ENCODE measurements at regions not wholly inside any gene's neighbourhood (a gene's known extent, or its start where the extent isn't known, plus 50 kb on each side); places are given as distances from the start of the nearest gene placed in this dataset.

GRCh38 chr14:89613260-89614008 lies 196.4 kb upstream of the FOXN3 start:
- Histone ChIP-seq H3K9ac (ENCODE audit: low read length) (no peak overlapping the region), H3K9me2 (replicated peaks; ENCODE audit: insufficient read depth, low read length) (no peaks in the 10 kb centered on the region), H3K36me3 (ENCODE audit: low read length) (no peaks in the 10 kb centered on the region), H3K27ac (ENCODE audit: low read depth, low read length) (no peak overlapping the region), H3K9me3 (ENCODE audit: insufficient read depth, low read length) (no peaks in the 10 kb centered on the region), H3K79me2 (ENCODE audit: insufficient read depth, low read length) (no peaks in the 10 kb centered on the region; the same call in 1 of the 2 replicates), H2AFZ (ENCODE audit: low read depth, low read length, severe bottlenecking) (no peak overlapping the region), H4K20me1 (ENCODE audit: low read depth, low read length) (no peaks in the 10 kb centered on the region), H3K4me2 (ENCODE audit: low read depth, low read length, poor library complexity, severe bottlenecking) (no peak overlapping the region), H3K27me3 (ENCODE audit: low read length) (no peaks in the 10 kb centered on the region), H3F3A (ENCODE audit: insufficient read depth) (0 out of 2 replicates have a peak, but pooled peaks cover 5% of the 10 kb centered on the region), H3K4me3 (ENCODE audit: insufficient read depth, low read length, poor library complexity, severe bottlenecking) (no peak overlapping the region)
- no peak for TF ChIP-seq CTCF (IDR thresholded peaks at IDR 0.05; ENCODE audit: insufficient read depth, low read length, poor library complexity, severe bottlenecking)
- no peak for TF ChIP-seq EZH2phosphoT487 (conservative IDR thresholded peaks at IDR 0.05; ENCODE audit: low read length)

GRCh38 chr14:89609500-89610100 lies 192.6 kb upstream of the FOXN3 start:
- Histone ChIP-seq H3K9me2 (replicated peaks; ENCODE audit: insufficient read depth, low read length) (no peaks in the 10 kb centered on the region), H2AFZ (ENCODE audit: low read depth, low read length, severe bottlenecking) (no peak overlapping the region), H3K36me3 (ENCODE audit: low read length) (0 out of 2 replicates have a peak, but pooled peaks cover 3% of the 10 kb centered on the region), H4K20me1 (ENCODE audit: low read depth, low read length) (no peaks in the 10 kb centered on the region), H3K4me3 (ENCODE audit: insufficient read depth, low read length, poor library complexity, severe bottlenecking) (no peak overlapping the region), H3K27ac (ENCODE audit: low read depth, low read length) (no peak overlapping the region), H3K9ac (ENCODE audit: low read length) (no peak overlapping the region), H3K9me3 (ENCODE audit: insufficient read depth, low read length) (peaks cover 5% of the 10 kb centered on the region; the same call in 1 of the 2 replicates), H3K4me2 (ENCODE audit: low read depth, low read length, poor library complexity, severe bottlenecking) (no peak overlapping the region), H3F3A (ENCODE audit: insufficient read depth) (no peaks in the 10 kb centered on the region), H3K27me3 (ENCODE audit: low read length) (no peaks in the 10 kb centered on the region), H3K79me2 (ENCODE audit: insufficient read depth, low read length) (no peaks in the 10 kb centered on the region; the same call in 1 of the 2 replicates)
- TF ChIP-seq CTCF (IDR thresholded peaks at IDR 0.05; ENCODE audit: insufficient read depth, low read length, poor library complexity, severe bottlenecking), result no peak
- TF ChIP-seq EZH2phosphoT487 (conservative IDR thresholded peaks at IDR 0.05; ENCODE audit: low read length), result no peak

GRCh38 chr14:89607453-89607852 lies 190.4 kb upstream of the FOXN3 start:
- Histone ChIP-seq H3K27me3 (ENCODE audit: low read length) (no peaks in the 10 kb centered on the region), H3K4me3 (ENCODE audit: insufficient read depth, low read length, poor library complexity, severe bottlenecking) (no peak overlapping the region), H3K4me2 (ENCODE audit: low read depth, low read length, poor library complexity, severe bottlenecking) (no peak overlapping the region), H3F3A (ENCODE audit: insufficient read depth) (no peaks in the 10 kb centered on the region), H3K9ac (ENCODE audit: low read length) (no peak overlapping the region), H3K9me2 (replicated peaks; ENCODE audit: insufficient read depth, low read length) (no peaks in the 10 kb centered on the region), H2AFZ (ENCODE audit: low read depth, low read length, severe bottlenecking) (no peak overlapping the region), H3K27ac (ENCODE audit: low read depth, low read length) (no peak overlapping the region), H3K9me3 (ENCODE audit: insufficient read depth, low read length) (peaks cover 5% of the 10 kb centered on the region; the same call in 1 of the 2 replicates), H3K79me2 (ENCODE audit: insufficient read depth, low read length) (no peaks in the 10 kb centered on the region; the same call in none of the 2 replicates), H3K36me3 (ENCODE audit: low read length) (0 out of 2 replicates have a peak, but pooled peaks cover 3% of the 10 kb centered on the region), H4K20me1 (ENCODE audit: low read depth, low read length) (no peaks in the 10 kb centered on the region)
- TF ChIP-seq EZH2phosphoT487 (conservative IDR thresholded peaks at IDR 0.05; ENCODE audit: low read length), result no peak
- TF ChIP-seq CTCF (IDR thresholded peaks at IDR 0.05; ENCODE audit: insufficient read depth, low read length, poor library complexity, severe bottlenecking), result no peak

Data from SU-DHL-6 (cell line).